ENCODE measurements at regions not wholly inside any gene's neighbourhood (a gene's known extent, or its start where the extent isn't known, plus 50 kb on each side); places are given as distances from the start of the nearest gene placed in this dataset.

GRCh38 chrX:121256647-121257046 lies 209.2 kb downstream of the GLUD2 start:
- intact Hi-C loops (cut with micrococcal nuclease), result no loop called here
- no peaks in the 10 kb centered on the region for H3K79me2 ChIP-seq (ENCODE audit: control insufficient read depth, insufficient read depth, low read length)
- Mint-ChIP-seq H3K9me3 (ENCODE audit: insufficient read depth) (no peaks in the 10 kb centered on the region), H3K27me3 (no peaks in the 10 kb centered on the region), H3K27ac (no peak overlapping the region), H3K4me1 (no peaks in the 10 kb centered on the region), H3K4me3 (no peak overlapping the region)
- H2AFZ ChIP-seq (ENCODE audit: insufficient read depth, low read depth, low read length, poor library complexity, severe bottlenecking), result no peak overlapping the region
- H4K20me1 ChIP-seq (ENCODE audit: control insufficient read depth, insufficient read depth, low read length, poor library complexity, severe bottlenecking), result no peaks in the 10 kb centered on the region
- no peak overlapping the region for H3K4me3 ChIP-seq (ENCODE audit: control extremely low read depth in 1 of 5, extremely low read depth in 1 of 5, insufficient read depth in 1 of 5, low read depth in 2 of 5, low read length in 4 of 5)
- no peak for TF ChIP-seq EZH2 (IDR thresholded peaks at IDR 0.05; ENCODE audit: borderline replicate concordance, insufficient read depth, low read depth, low read length, poor library complexity, severe bottlenecking)
- TF ChIP-seq CTCF (IDR thresholded peaks at IDR 0.05), result no peak
- H3K4me1 ChIP-seq (ENCODE audit: control insufficient read depth in 2 of 2, insufficient read depth in 2 of 2, low read length in 2 of 2), result no peaks in the 10 kb centered on the region
- no peak overlapping the region for H3K27ac ChIP-seq (ENCODE audit: low read length in 2 of 2)
- H3K4me2 ChIP-seq (replicated peaks; ENCODE audit: low read depth, low read length, poor library complexity, severe bottlenecking), result no peak overlapping the region
- ATAC-seq (ENCODE audit: low read depth) (no peak), DNase-seq (no peak)
- no peak overlapping the region for H3K9ac ChIP-seq (ENCODE audit: low read length)
- ChIA-PET CTCF (no interaction called here), POLR2A (no interaction called here)
- no peaks in the 10 kb centered on the region for H3K27me3 ChIP-seq (replicated peaks in 1 of 4; ENCODE audit: control extremely low read depth in 1 of 4, control insufficient read depth in 3 of 4, insufficient read depth in 4 of 4, low read length in 3 of 4)
- H3K36me3 ChIP-seq (replicated peaks in 1 of 2; ENCODE audit: control extremely low read depth in 1 of 2, control insufficient read depth in 1 of 2, extremely low read depth in 1 of 2, insufficient read depth in 2 of 2, low read length in 1 of 2), result no peaks in the 10 kb centered on the region
- WGBS (ENCODE audit: insufficient coverage), result no CpG with 5 or more reads among the region's 2 CpGs
- H3K9me3 ChIP-seq (ENCODE audit: control extremely low read depth in 1 of 3, control insufficient read depth in 2 of 3, insufficient read depth in 1 of 3, low read length in 2 of 3), result no peaks in the 10 kb centered on the region

- no peak overlapping the region for H3K9ac ChIP-seq (ENCODE audit: low read length)
- H2AFZ ChIP-seq (ENCODE audit: insufficient read depth, low read depth, low read length, poor library complexity, severe bottlenecking), result no peak overlapping the region
- H3K79me2 ChIP-seq (ENCODE audit: control insufficient read depth, insufficient read depth, low read length), result no peaks in the 10 kb centered on the region
- Mint-ChIP-seq H3K9me3 (ENCODE audit: insufficient read depth) (no peaks in the 10 kb centered on the region), H3K27me3 (no peaks in the 10 kb centered on the region), H3K4me1 (no peaks in the 10 kb centered on the region), H3K27ac (no peak overlapping the region), H3K4me3 (no peak overlapping the region)
- H3K27me3 ChIP-seq (replicated peaks in 1 of 4; ENCODE audit: control extremely low read depth in 1 of 4, control insufficient read depth in 3 of 4, insufficient read depth in 4 of 4, low read length in 3 of 4), result no peaks in the 10 kb centered on the region
- POLR2A ChIA-PET, result no interaction called here
- H3K9me3 ChIP-seq (ENCODE audit: control extremely low read depth in 1 of 3, control insufficient read depth in 2 of 3, insufficient read depth in 1 of 3, low read length in 2 of 3), result no peaks in the 10 kb centered on the region
- no peaks in the 10 kb centered on the region for H3K36me3 ChIP-seq (replicated peaks in 1 of 2; ENCODE audit: control extremely low read depth in 1 of 2, control insufficient read depth in 1 of 2, extremely low read depth in 1 of 2, insufficient read depth in 2 of 2, low read length in 1 of 2)
- no peak for DNase-seq
- CTCF ChIA-PET, result no interaction called here
- intact Hi-C loops (cut with micrococcal nuclease), result no loop called here
- TF ChIP-seq EZH2 (IDR thresholded peaks at IDR 0.05; ENCODE audit: borderline replicate concordance, insufficient read depth, low read depth, low read length, poor library complexity, severe bottlenecking) (no peak), CTCF (IDR thresholded peaks at IDR 0.05) (no peak)
- no peaks in the 10 kb centered on the region for H3K4me1 ChIP-seq (ENCODE audit: control insufficient read depth in 2 of 2, insufficient read depth in 2 of 2, low read length in 2 of 2)
- H3K4me2 ChIP-seq (replicated peaks; ENCODE audit: low read depth, low read length, poor library complexity, severe bottlenecking), result no peak overlapping the region
- H3K27ac ChIP-seq (ENCODE audit: low read length in 2 of 2), result no peak overlapping the region
- H4K20me1 ChIP-seq (ENCODE audit: control insufficient read depth, insufficient read depth, low read length, poor library complexity, severe bottlenecking), result no peaks in the 10 kb centered on the region
- no peak for ATAC-seq (ENCODE audit: low read depth)
- no peak overlapping the region for H3K4me3 ChIP-seq (ENCODE audit: control extremely low read depth in 1 of 5, extremely low read depth in 1 of 5, insufficient read depth in 1 of 5, low read depth in 2 of 5, low read length in 4 of 5)
These were observed 211.1 kb downstream of the GLUD2 start for GRCh38 chrX:121258545-121258944.

All from B cell (primary cell).